Panc1 (cell line): ENCODE measurements at regions not wholly inside any gene's neighbourhood (a gene's known extent, or its start where the extent isn't known, plus 50 kb on each side); places are given as distances from the start of the nearest gene placed in this dataset.

ENCODE experiments used
- POLR2AphosphoS5 ChIP-seq: IDR thresholded peaks from 2 replicates; pipeline ENCODE4 v1.6.1; 2012; ENCODE audit warnings: mild to moderate bottlenecking, low read depth, low read length, moderate library complexity
- TCF7L2 ChIP-seq: IDR thresholded peaks from 2 replicates; pipeline ENCODE4 v1.6.1; 2011; ENCODE audit warnings: mild to moderate bottlenecking, low read depth, low read length, inconsistent platforms
- TF ChIP-seq, protein P1 (sequence below): fragments of 450-650 bp; IDR thresholded peaks from 2 replicates; pipeline ENCODE4 v1.5.1; 2017; ENCODE audit warnings: mild to moderate bottlenecking
- TF ChIP-seq, protein P2 (sequence below), 2 experiments: IDR thresholded peaks; 2 replicates each; pipeline ENCODE4 v1.6.1; 2011 to 2012; ENCODE audit warnings: low read depth in 2 of 2, control low read depth in 1 of 2, low read length in 1 of 2, mild to moderate bottlenecking in 1 of 2, moderate library complexity in 1 of 2; ENCODE audit not compliant: insufficient read depth in 1 of 2

DNA sequence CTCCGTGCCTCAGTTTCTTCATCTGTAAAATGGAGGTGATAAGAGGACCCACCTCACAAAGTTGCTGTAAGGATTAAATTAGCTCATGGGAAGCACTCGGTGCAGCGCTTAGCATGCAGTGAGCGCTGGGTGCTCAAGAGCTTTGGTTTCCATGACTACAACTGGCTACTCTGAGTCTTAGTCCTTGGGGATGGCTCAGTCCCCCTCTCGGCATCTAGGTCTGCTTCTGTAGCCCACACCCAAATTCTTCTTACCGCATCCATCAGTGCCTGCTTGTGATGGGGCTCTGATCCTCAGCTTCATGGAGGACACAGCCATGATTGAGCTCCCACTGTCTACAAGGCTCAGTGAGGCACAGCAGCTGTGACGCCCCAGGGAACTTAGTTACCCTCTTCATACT lies 159.0 kb downstream of the ACTL8 start:
- TF ChIP-seq, protein P1, sequence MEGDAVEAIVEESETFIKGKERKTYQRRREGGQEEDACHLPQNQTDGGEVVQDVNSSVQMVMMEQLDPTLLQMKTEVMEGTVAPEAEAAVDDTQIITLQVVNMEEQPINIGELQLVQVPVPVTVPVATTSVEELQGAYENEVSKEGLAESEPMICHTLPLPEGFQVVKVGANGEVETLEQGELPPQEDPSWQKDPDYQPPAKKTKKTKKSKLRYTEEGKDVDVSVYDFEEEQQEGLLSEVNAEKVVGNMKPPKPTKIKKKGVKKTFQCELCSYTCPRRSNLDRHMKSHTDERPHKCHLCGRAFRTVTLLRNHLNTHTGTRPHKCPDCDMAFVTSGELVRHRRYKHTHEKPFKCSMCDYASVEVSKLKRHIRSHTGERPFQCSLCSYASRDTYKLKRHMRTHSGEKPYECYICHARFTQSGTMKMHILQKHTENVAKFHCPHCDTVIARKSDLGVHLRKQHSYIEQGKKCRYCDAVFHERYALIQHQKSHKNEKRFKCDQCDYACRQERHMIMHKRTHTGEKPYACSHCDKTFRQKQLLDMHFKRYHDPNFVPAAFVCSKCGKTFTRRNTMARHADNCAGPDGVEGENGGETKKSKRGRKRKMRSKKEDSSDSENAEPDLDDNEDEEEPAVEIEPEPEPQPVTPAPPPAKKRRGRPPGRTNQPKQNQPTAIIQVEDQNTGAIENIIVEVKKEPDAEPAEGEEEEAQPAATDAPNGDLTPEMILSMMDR: no peak
- TF ChIP-seq, protein P2, sequence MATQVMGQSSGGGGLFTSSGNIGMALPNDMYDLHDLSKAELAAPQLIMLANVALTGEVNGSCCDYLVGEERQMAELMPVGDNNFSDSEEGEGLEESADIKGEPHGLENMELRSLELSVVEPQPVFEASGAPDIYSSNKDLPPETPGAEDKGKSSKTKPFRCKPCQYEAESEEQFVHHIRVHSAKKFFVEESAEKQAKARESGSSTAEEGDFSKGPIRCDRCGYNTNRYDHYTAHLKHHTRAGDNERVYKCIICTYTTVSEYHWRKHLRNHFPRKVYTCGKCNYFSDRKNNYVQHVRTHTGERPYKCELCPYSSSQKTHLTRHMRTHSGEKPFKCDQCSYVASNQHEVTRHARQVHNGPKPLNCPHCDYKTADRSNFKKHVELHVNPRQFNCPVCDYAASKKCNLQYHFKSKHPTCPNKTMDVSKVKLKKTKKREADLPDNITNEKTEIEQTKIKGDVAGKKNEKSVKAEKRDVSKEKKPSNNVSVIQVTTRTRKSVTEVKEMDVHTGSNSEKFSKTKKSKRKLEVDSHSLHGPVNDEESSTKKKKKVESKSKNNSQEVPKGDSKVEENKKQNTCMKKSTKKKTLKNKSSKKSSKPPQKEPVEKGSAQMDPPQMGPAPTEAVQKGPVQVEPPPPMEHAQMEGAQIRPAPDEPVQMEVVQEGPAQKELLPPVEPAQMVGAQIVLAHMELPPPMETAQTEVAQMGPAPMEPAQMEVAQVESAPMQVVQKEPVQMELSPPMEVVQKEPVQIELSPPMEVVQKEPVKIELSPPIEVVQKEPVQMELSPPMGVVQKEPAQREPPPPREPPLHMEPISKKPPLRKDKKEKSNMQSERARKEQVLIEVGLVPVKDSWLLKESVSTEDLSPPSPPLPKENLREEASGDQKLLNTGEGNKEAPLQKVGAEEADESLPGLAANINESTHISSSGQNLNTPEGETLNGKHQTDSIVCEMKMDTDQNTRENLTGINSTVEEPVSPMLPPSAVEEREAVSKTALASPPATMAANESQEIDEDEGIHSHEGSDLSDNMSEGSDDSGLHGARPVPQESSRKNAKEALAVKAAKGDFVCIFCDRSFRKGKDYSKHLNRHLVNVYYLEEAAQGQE (IDR thresholded peaks at IDR 0.05; ENCODE audit: insufficient read depth in 1 of 2, low read depth in 2 of 2, low read length in 1 of 2): no peak
- no peak for TF ChIP-seq POLR2AphosphoS5
- TF ChIP-seq TCF7L2: no peak
